ENCODE measurements at regions not wholly inside any gene's neighbourhood (a gene's known extent, or its start where the extent isn't known, plus 50 kb on each side); places are given as distances from the start of the nearest gene placed in this dataset.

- DNase-seq (no peak), ATAC-seq (ENCODE audit: low read depth) (no peak)
- H3K4me3 Mint-ChIP-seq = no peak overlapping the region
- H3K4me1 Mint-ChIP-seq = no peaks in the 10 kb centered on the region
- no peak overlapping the region for H3K27ac Mint-ChIP-seq
- H3K36me3 Mint-ChIP-seq = no peaks in the 10 kb centered on the region
- H3K27me3 Mint-ChIP-seq = no peaks in the 10 kb centered on the region
- no peaks in the 10 kb centered on the region for H3K9me3 Mint-ChIP-seq
- POLR2A ChIA-PET = no interaction called here
Measured at GRCh38 chr5:123753180-123753936, 241.4 kb downstream of the CSNK1G3 start.

GRCh38 chr5:123752552-123753179, 240.7 kb downstream of the CSNK1G3 start:
- H3K36me3 Mint-ChIP-seq = no peaks in the 10 kb centered on the region
- no peaks in the 10 kb centered on the region for H3K27me3 Mint-ChIP-seq
- H3K27ac Mint-ChIP-seq = no peak overlapping the region
- ATAC-seq (ENCODE audit: low read depth) (no peak), DNase-seq (no peak)
- no peak overlapping the region for H3K4me3 Mint-ChIP-seq
- no peaks in the 10 kb centered on the region for H3K4me1 Mint-ChIP-seq
- H3K9me3 Mint-ChIP-seq = no peaks in the 10 kb centered on the region
- POLR2A ChIA-PET = no interaction called here

GRCh38 chr5:123751670-123752069, 239.7 kb downstream of the CSNK1G3 start:
- no peaks in the 10 kb centered on the region for H3K36me3 Mint-ChIP-seq
- H3K27me3 Mint-ChIP-seq = no peaks in the 10 kb centered on the region
- no peaks in the 10 kb centered on the region for H3K4me1 Mint-ChIP-seq
- ATAC-seq (ENCODE audit: low read depth) (no peak), DNase-seq (no peak)
- POLR2A ChIA-PET = no interaction called here
- no peak overlapping the region for H3K4me3 Mint-ChIP-seq
- H3K9me3 Mint-ChIP-seq = no peaks in the 10 kb centered on the region
- H3K27ac Mint-ChIP-seq = no peak overlapping the region

GRCh38 chr5:123748239-123748638, 236.3 kb downstream of the CSNK1G3 start:
- POLR2A ChIA-PET = no interaction called here
- H3K27ac Mint-ChIP-seq = no peak overlapping the region
- ATAC-seq (ENCODE audit: low read depth) (no peak), DNase-seq (no peak)
- H3K9me3 Mint-ChIP-seq = no peaks in the 10 kb centered on the region
- H3K27me3 Mint-ChIP-seq = no peaks in the 10 kb centered on the region
- H3K4me1 Mint-ChIP-seq = no peaks in the 10 kb centered on the region
- H3K4me3 Mint-ChIP-seq = no peak overlapping the region
- no peaks in the 10 kb centered on the region for H3K36me3 Mint-ChIP-seq

GRCh38 chr5:123746683-123747360, 234.8 kb downstream of the CSNK1G3 start:
- H3K9me3 Mint-ChIP-seq = peaks cover 2% of the 10 kb centered on the region
- H3K27ac Mint-ChIP-seq = no peak overlapping the region
- no peaks in the 10 kb centered on the region for H3K4me1 Mint-ChIP-seq
- ATAC-seq (ENCODE audit: low read depth) (no peak), DNase-seq (no peak)
- POLR2A ChIA-PET = no interaction called here
- no peak overlapping the region for H3K4me3 Mint-ChIP-seq
- no peaks in the 10 kb centered on the region for H3K27me3 Mint-ChIP-seq
- no peaks in the 10 kb centered on the region for H3K36me3 Mint-ChIP-seq

GRCh38 chr5:123743990-123744583, 232.1 kb downstream of the CSNK1G3 start:
- no peaks in the 10 kb centered on the region for H3K36me3 Mint-ChIP-seq
- no peaks in the 10 kb centered on the region for H3K27me3 Mint-ChIP-seq
- POLR2A ChIA-PET = no interaction called here
- H3K4me3 Mint-ChIP-seq = no peak overlapping the region
- no peak overlapping the region for H3K27ac Mint-ChIP-seq
- DNase-seq = no peak
- no peak for ATAC-seq (ENCODE audit: low read depth)
- H3K9me3 Mint-ChIP-seq = peaks cover 2% of the 10 kb centered on the region
- no peaks in the 10 kb centered on the region for H3K4me1 Mint-ChIP-seq

GRCh38 chr5:123735384-123735783, 223.4 kb downstream of the CSNK1G3 start:
- no peak for ATAC-seq (ENCODE audit: low read depth)
- POLR2A ChIA-PET = no interaction called here
- DNase-seq = no peak
- Mint-ChIP-seq H3K4me3 (no peak overlapping the region), H3K36me3 (no peaks in the 10 kb centered on the region), H3K9me3 (peaks cover 11% of the 10 kb centered on the region), H3K4me1 (no peaks in the 10 kb centered on the region), H3K27me3 (no peaks in the 10 kb centered on the region), H3K27ac (no peak overlapping the region)

- POLR2A ChIA-PET = no interaction called here
- Mint-ChIP-seq H3K27ac (no peak overlapping the region), H3K36me3 (no peaks in the 10 kb centered on the region), H3K9me3 (peaks cover 11% of the 10 kb centered on the region), H3K27me3 (no peaks in the 10 kb centered on the region), H3K4me1 (no peaks in the 10 kb centered on the region), H3K4me3 (no peak overlapping the region)
- DNase-seq (no peak), ATAC-seq (ENCODE audit: low read depth) (no peak)
Measured at GRCh38 chr5:123732257-123732656, 220.3 kb downstream of the CSNK1G3 start.

- ATAC-seq (ENCODE audit: low read depth) = no peak
- H3K36me3 Mint-ChIP-seq = no peaks in the 10 kb centered on the region
Measured at GRCh38 chr5:123722451-123722850, 210.5 kb downstream of the CSNK1G3 start.

GRCh38 chr5:123721675-123722276, 209.8 kb downstream of the CSNK1G3 start:
- H3K36me3 Mint-ChIP-seq = no peaks in the 10 kb centered on the region
- H3K4me3 Mint-ChIP-seq = no peak overlapping the region
- peaks cover 3% of the 10 kb centered on the region for H3K9me3 Mint-ChIP-seq
- POLR2A ChIA-PET = no interaction called here
- no peak overlapping the region for H3K27ac Mint-ChIP-seq
- no peak for ATAC-seq (ENCODE audit: low read depth)
- no peaks in the 10 kb centered on the region for H3K4me1 Mint-ChIP-seq
- no peaks in the 10 kb centered on the region for H3K27me3 Mint-ChIP-seq
- DNase-seq = no peak

More at GRCh38 chr5:123722451-123722850, 210.5 kb downstream of the CSNK1G3 start:
- no peak overlapping the region for H3K4me3 Mint-ChIP-seq
- H3K27me3 Mint-ChIP-seq = no peaks in the 10 kb centered on the region
- no peak overlapping the region for H3K27ac Mint-ChIP-seq
- POLR2A ChIA-PET = no interaction called here
- no peak for DNase-seq
- H3K4me1 Mint-ChIP-seq = no peaks in the 10 kb centered on the region
- H3K9me3 Mint-ChIP-seq = peaks cover 3% of the 10 kb centered on the region

- Mint-ChIP-seq H3K27me3 (no peaks in the 10 kb centered on the region), H3K27ac (no peak overlapping the region), H3K4me3 (no peak overlapping the region), H3K36me3 (no peaks in the 10 kb centered on the region), H3K9me3 (peaks cover 3% of the 10 kb centered on the region), H3K4me1 (no peaks in the 10 kb centered on the region)
- POLR2A ChIA-PET = no interaction called here
- no peak for ATAC-seq (ENCODE audit: low read depth)
- no peak for DNase-seq
Measured at GRCh38 chr5:123720955-123721354, 209.0 kb downstream of the CSNK1G3 start.

- H3K36me3 Mint-ChIP-seq = no peaks in the 10 kb centered on the region
- no peak overlapping the region for H3K27ac Mint-ChIP-seq
- H3K27me3 Mint-ChIP-seq = no peaks in the 10 kb centered on the region
- peaks cover 3% of the 10 kb centered on the region for H3K9me3 Mint-ChIP-seq
- ATAC-seq (ENCODE audit: low read depth) (no peak), DNase-seq (no peak)
- POLR2A ChIA-PET = no interaction called here
- H3K4me1 Mint-ChIP-seq = no peaks in the 10 kb centered on the region
- no peak overlapping the region for H3K4me3 Mint-ChIP-seq
Measured at GRCh38 chr5:123720339-123720738, 208.4 kb downstream of the CSNK1G3 start.

- no peak overlapping the region for H3K4me3 Mint-ChIP-seq
- H3K27ac Mint-ChIP-seq = no peak overlapping the region
- no peak for DNase-seq
- H3K4me1 Mint-ChIP-seq = no peaks in the 10 kb centered on the region
- H3K9me3 Mint-ChIP-seq = no peaks in the 10 kb centered on the region
- ATAC-seq (ENCODE audit: low read depth) = no peak
- no peaks in the 10 kb centered on the region for H3K36me3 Mint-ChIP-seq
- POLR2A ChIA-PET = no interaction called here
- no peaks in the 10 kb centered on the region for H3K27me3 Mint-ChIP-seq
Measured at GRCh38 chr5:123719004-123719403, 207.0 kb downstream of the CSNK1G3 start.

All from activated naive CD8-positive, alpha-beta T cell treated with anti-CD3 and anti-CD28 coated beads, Interleukin-2, amount 10 ng/mL, durations not matched to agents 7 days and 5 days (primary cell).